Stomach (tissue), 4 donors: ENCODE measurements at regions not wholly inside any gene's neighbourhood (a gene's known extent, or its start where the extent isn't known, plus 50 kb on each side); places are given as distances from the start of the nearest gene placed in this dataset.

Source experiments
- POLR2A ChIP-seq, 4 donors: fragments of 450-650 bp; IDR thresholded peaks; one replicate each; pipeline ENCODE4 v1.6.1; 2016; ENCODE audit warnings: antibody characterized with exemption in 4 of 4, control low read depth in 2 of 4, mild to moderate bottlenecking in 1 of 4, moderate library complexity in 1 of 4
- POLR2AphosphoS5 ChIP-seq, 3 donors: sonication (generic); formaldehyde crosslinking; IDR thresholded peaks; one replicate each; pipeline ENCODE4 v1.6.1; 2016; ENCODE audit warnings: antibody characterized with exemption in 3 of 3
- TF ChIP-seq, protein P1 (sequence below), 7 experiments: fragments of 450-650 bp in 4 of 7; fragments of 200-600 bp in 3 of 7; sonication (generic) in 3 of 7; IDR thresholded peaks; one replicate each; pipeline ENCODE4 v1.5.1; 2016 to 2019; ENCODE audit warnings: antibody characterized with exemption in 7 of 7, control low read depth in 2 of 7, mild to moderate bottlenecking in 1 of 7

DNA sequence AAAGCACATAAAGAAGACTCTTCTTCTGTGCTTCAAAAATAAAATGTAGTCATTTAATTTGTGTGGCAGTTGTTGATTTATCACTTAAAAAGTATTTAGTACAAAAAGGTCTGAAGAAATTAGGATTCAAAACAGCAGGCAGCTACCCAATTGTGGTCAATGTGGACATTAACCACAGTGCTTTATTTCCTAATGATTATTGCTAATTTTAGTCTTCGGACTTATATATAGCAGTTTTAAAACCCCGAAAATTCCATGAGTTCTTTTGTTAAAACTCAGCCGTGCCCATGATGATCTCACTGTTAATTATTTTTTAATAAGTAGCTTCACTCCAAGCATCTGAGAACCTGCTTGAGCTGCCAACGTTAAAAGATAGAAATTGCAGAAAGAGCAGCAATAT, 594.3 kb downstream of the STK39 start:
- TF ChIP-seq, protein P1, sequence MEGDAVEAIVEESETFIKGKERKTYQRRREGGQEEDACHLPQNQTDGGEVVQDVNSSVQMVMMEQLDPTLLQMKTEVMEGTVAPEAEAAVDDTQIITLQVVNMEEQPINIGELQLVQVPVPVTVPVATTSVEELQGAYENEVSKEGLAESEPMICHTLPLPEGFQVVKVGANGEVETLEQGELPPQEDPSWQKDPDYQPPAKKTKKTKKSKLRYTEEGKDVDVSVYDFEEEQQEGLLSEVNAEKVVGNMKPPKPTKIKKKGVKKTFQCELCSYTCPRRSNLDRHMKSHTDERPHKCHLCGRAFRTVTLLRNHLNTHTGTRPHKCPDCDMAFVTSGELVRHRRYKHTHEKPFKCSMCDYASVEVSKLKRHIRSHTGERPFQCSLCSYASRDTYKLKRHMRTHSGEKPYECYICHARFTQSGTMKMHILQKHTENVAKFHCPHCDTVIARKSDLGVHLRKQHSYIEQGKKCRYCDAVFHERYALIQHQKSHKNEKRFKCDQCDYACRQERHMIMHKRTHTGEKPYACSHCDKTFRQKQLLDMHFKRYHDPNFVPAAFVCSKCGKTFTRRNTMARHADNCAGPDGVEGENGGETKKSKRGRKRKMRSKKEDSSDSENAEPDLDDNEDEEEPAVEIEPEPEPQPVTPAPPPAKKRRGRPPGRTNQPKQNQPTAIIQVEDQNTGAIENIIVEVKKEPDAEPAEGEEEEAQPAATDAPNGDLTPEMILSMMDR (IDR thresholded peaks at IDR 0.05) = no peak
- TF ChIP-seq POLR2AphosphoS5 (IDR thresholded peaks at IDR 0.05) (no peak), POLR2A (IDR thresholded peaks at IDR 0.05) (no peak)
